ENCODE measurements at regions not wholly inside any gene's neighbourhood (a gene's known extent, or its start where the extent isn't known, plus 50 kb on each side); places are given as distances from the start of the nearest gene placed in this dataset.
"Not testable (repeated sequence)": the region's sequence is repeated elsewhere in the genome, so short reads cannot be mapped to it uniquely, and the experiment has no call there.

DNA sequence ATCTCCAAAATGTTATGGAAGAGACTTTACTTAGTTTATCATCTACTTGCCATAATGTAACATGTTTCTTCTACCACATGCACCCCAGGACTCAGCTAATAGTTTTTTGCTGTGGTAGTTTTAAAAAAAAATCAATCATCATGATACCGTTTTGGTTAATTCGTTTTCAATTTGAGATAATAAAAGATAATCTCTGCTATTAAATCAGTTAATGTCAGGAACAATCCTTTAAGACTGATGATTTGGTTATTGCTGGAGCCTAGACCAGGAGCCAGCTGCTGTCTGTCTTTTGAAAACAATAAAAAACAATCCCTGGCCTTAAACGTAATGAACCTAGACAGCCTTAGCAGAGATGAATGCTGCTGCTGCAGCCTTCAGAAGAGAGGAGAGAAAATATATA, 403.7 kb downstream of the OXSM start:
- no peak for DNase-seq

DNA sequence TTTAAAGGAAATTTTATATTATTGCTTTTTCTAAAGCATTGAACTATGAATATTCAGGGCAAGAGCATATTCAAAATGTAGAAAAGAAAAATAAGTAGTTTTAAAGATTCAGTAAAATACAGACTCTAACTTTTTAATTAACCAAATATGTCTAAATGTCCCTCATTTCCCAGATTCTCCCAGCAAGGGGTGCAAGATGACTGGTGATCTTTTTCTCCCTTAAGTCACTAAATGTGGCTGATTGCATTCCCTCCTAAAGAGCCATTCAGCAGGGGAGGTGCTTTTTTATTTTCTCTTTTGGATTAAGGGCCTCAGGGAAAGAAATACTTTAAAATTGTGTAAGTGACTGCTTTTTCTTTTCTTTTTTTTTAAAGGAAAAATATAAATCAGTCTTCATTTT, 406.9 kb downstream of the OXSM start:
- no peak for DNase-seq

DNA sequence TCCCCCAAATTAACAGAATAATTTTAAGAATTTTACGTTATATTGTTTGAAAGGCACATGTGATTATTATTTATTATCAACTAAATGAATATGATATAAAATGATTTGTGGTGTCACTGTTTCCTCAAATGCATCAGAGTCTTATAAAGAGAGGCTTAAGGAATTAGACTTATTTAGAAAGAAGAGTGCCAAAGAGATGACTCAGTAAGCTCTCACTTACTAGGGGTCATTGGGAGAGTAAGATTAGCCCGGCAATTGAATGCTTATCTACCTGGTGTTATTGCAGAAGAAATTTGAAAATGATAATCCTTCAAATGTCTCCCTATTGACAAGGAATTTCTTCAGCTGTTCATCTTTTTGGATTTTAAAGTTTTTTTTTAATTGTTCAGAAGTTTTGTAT, 408.7 kb downstream of the OXSM start:
- no peak for DNase-seq

DNA sequence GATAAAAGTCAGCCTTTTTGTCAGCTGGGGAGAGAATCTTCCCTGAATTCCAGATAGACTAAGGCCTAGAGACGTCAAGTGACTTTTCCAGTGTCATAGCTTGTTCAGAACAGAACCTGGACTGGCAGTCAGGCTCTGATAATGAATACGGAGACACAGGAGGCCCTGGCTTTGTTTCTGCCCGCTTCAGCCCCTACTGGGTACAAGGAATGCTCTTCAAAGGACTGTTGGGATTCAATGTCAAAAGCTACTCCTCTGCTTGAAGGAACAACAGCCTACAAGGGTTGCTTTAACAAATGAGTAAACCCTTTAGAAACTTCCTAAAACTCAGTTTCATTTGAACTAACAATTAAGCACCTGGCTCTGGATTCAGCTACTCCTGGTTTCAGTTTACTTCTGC, 412.3 kb downstream of the OXSM start:
- DNase-seq = no peak

DNA sequence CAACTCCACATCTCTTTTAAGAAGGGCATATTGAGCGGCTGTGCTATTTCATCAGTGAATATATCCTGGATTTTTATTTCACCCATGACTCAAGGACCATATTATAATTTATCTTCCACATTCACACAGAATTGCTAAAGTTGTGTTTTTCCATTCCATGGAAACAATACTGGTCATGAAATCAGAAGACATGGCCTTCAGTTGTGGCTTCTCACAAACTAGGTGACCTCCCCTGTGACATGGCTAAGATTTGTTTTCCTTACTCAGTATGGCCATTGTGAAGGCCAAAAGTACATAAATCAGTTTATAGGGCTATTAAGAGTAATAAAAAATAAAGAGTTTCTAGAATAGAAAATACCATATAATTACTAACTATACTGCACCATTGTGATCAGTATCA, 415.6 kb downstream of the OXSM start:
- no peak for DNase-seq

DNA sequence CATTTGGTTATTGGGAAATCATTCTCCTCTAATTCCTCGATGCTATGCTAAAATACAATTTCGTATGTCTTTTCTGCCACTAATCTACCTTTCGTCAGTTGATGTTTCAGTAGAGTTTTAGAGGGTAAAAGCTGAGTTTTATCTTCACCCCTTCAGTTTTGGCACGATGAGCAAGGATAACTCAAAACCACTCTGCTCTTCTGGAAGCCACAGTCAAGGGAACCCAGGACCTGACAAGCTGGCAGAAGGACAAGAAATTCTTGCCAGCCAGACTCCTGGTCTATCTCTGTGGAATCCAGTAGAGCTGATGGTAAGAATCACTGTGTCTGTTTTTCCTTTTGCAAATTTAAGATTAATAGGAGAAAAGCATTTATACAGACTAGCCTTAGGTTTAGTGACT, 414.4 kb upstream of the LRRC3B start:
- no peak for DNase-seq

DNA sequence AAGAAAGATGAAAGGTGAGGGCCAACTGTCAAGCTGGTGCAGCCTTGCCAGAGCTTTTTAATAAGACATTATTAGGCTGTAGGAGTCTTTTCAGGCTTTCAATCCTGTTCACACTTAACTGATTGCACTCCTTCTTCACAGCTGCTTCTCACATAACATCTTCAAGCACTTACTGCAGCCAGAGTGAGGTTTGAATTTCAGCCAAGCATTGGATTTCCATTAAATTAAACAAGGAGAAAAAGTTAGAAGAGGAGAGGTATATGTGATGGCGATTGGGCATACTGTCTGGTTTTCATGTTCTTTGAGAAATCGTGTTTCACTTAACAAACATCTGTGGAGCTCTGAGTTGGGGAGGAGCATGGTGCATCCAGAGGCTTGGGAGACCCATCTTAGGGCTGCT, 392.8 kb upstream of the LRRC3B start:
- DNase-seq = no peak

DNA sequence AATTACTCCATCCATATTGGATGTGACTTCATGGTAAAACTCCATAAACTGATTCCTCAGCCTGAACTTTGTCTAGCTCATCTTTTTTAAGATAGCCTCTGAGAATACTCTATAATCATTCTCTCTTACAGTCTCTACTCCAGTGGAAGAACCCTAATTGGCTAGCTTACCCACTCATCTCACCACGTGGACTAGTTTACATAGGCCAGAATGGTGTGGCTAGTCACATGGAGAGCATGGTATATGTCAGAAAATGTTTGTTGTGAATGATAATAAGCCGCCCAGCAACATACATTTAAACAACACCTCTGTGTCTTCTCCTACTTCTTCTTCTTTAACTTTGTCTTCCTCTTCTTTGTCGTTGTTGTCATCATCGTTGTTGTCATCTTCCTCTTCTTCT, 389.2 kb upstream of the LRRC3B start:
- DNase-seq = no peak

DNA sequence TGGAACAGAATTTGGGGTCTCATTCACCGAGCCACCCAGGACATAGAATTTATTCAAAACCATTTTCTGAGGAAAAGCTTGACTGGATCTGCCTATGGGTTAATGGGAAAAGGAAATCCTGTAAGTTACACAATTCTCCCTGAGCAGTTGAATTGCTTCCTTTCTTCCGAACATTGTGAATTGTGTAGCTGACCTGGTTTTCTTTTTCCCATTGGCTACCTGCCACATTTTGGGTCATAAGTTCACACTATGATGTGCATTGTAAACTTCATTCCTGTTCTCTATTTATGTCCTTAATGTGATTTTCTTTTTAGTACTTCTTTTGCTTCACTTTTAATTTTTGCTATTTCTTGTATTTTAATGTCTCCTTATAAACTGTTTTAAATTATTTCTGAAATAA, 386.0 kb upstream of the LRRC3B start:
- no peak for DNase-seq

DNA sequence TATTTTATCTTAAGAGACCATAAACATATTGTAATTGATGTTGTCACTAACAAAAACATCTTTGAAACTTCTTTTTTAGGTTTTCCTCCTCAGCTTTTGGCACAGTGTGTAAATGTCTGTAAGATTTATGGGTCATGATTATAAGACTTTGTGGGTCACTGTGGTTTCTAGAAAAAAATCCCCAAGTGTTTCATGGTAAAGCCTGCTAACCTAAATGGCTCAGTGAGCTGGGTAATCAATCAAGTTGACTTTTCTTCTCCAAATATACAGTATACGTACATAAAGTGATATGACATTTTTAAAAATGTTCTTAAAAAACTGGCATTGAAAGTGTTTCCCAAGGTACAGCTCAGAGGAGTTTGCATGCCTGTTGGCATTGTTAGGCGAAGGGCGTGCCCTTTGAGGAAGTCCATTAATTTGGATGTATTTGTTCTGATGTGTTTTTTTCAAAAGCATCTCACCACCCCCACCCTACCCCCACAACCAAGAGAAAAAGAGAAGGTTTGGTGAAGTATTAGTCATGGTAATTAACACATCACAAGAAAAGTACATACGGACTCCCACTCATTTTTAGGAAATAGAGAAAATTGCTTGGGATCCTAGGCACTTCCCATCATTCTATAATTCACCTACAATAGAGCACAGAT, 385.4 kb upstream of the LRRC3B start:
- no peak for DNase-seq

DNA sequence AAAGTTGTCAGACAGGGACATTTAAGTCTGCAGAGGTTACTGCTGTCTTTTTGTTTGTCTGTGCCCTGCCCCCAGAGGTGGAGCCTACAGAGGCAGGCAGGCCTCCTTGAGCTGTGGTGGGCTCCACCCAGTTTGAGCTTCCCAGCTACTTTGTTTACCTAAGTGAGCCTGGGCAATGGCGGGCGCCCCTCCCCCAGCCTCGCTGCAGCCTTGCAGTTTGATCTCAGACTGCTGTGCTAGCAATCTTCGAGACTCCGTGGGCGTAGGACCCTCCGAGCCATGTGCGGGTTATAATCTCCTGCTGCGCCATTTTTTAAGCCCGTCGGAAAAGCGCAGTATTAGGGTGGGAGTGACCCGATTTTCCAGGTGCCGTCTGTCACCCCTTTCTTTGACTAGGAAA, 378.0 kb upstream of the LRRC3B start:
- not testable (repeated sequence) for DNase-seq

DNA sequence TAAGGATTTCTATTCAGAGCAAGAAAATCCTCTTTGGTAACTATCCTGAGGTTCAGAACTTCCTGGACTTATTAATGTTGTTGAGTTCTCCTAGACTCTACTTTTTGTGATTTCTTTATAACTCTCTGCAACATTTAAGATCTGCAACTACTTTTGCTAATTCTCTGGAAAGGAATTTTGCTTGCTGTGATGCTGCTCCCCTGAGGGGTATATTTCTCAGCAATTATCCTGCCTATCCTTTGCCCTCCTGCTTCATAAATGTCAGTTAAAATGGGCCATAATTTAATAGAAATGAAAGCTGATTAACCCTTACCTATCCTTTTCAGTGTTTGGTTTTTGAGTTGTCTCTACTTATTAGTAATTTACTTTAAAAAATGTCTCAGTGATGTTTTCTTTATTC, 377.3 kb upstream of the LRRC3B start:
- no peak for DNase-seq

DNA sequence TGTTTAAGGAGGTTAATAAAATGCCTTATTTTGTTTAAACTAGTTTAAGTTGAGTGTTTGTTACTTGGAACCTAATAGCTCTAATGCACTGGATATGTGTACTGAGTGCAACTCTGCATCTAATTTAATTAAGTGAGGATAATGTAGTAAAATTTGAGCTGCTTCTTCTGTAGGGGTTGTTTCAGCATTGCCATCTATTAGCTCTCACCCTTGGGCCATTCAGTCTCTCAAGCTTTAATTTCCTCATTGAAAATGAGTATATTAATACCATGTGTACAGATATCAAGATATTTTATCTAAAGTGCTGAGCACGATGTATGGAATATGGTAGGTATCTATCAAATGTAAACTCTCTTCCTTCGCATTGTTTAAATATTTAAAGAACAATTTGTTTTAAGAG, 375.7 kb upstream of the LRRC3B start:
- no peak for DNase-seq

DNA sequence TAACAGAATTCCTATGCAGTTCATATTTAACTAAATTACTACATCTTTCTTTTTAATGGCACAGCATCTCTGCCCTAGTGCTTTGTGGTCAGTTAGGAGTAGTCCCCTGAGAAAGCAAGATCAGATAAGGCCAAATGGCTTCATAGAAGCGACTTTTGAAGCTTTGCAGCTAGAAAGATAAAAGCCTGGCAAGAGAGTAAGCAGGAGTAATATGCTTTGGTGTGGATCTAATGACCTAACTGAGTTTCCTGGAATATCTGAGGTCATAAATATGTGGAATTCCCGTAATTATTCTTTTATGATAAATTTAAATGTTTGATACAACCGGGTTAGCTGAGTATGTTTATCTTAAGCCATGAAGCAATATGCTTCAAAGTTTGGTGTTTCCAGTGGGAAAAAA, 374.9 kb upstream of the LRRC3B start:
- no peak for DNase-seq

DNA sequence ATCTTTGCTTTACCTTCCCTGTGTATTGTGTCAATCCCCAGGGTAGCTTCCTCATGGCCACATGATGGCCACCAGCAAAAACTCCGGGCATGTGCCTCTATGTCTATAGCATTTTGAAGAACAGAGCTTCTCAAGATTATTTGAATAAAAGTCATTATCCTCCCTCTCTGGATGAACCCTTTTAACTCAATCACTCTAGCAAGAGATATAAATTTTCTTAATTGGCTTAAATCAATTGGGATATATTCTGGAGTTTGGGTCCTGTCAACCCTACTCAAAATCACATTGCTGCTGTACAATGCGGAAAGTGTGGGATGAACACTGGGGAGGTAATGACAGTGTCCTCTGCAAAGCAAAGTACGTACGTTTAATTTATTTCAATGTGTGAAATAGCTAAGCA, 370.6 kb upstream of the LRRC3B start:
- DNase-seq = no peak

DNA sequence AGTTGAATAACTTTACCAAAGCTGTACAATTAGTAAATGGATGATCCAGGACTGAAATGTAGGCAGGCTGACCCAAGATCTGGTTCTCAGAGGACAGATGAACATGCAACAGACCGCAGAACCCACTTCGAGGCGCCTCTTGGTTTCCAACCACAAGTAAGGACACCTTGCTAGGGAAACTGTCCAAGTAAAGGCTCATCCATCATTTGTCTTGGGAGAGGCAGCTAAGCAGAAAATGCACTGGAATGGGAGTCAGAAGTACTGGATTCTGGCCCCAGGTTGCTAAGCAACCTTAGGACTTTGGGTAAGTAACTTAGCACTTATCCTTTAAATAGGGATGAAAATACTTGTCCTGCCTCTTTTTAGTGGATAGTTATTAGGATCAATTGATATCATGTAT, 366.3 kb upstream of the LRRC3B start:
- DNase-seq = no peak

DNA sequence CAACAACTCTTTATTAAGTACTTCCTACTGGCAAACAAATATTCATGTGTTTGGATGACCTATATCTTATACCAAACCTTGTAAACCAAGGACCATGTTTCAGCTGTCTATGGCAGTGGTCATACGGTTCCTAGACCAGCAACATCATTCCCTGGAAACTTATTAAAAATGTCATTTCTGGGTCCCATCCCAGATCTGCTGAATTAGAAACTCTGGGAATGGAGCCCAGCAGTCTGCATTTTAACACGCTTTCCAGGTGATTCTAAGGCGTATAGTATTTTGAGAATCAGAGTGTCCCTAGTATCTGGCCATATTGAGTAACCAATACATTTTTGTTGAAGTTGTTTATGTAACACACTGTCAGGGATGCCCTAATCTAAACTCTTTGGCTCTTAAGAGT, 363.4 kb upstream of the LRRC3B start:
- no peak for DNase-seq

DNA sequence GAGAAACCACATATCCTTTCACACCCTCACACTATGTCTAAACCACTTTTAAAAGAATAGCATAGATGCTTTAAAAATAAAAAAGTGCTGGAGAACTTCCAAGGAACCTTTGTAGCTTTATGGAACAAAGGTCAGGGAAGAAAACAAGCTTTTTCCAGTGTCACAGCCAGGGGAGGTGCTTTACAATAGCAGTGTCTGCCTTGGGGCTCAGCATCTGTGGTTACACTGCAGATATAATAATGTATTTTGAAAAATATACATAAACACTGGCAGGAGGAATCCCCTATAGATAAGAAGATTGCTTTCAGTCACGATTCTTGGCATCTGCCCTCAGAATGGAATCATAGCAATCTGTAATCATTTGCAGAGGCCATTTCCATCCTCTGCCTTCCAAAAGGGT, 362.4 kb upstream of the LRRC3B start:
- no peak for DNase-seq

DNA sequence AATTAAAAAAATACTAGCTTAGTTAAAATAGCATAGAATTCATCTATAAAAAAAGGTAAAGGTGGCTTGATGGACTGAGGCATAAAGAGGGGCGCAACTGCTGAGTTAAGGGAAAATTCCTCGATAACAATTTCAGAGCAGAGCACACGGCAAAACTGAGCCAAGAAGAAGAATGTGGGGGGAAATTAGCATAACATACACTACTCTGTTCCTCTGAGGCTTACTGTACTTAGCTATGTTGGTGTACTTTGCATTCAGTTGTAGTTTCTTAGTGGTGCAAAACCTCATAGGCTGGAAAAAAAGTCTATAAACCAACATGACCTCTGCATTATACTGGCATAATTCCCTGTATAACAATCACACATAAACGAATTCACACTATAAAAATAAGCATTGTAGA, 357.9 kb upstream of the LRRC3B start:
- no peak for DNase-seq

DNA sequence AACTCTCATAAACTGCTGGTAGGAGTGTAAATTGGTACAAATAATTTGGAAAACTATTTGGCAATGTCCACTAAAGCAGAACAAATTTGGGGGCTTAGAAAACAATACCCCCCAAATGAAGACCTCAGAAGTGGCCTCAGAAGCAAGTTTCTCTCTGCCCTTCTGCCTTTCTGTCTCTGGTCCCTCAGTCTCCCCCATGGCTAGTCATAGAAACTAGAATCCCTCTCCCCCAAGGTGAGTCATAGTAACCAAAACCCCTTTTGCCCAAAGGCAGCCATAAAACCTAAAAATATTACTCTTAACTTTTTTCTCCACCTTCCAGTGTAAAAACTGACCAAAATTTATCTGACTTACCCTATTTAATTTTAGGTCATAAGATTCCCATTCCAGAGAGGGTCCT, 350.7 kb upstream of the LRRC3B start:
- no peak for DNase-seq

DNA sequence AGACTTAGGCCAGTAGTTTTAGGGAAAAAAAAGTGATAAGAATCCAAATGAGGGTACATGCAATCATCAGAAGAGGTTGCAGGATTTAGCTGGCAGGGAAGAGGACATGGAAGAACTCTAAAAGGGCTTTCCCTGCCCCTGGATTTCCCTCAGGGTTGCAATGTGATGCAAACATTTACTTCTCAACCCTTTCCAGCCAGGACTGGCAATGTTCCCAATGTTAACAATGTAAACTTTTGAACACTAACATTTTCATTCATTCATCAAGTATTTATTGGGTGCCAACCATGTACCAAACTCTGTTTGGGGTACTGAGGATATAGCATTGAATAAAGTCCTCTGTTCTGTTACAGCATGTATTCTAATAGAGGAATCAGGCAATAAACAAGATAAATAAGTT, 349.4 kb upstream of the LRRC3B start:
- DNase-seq = no peak

DNA sequence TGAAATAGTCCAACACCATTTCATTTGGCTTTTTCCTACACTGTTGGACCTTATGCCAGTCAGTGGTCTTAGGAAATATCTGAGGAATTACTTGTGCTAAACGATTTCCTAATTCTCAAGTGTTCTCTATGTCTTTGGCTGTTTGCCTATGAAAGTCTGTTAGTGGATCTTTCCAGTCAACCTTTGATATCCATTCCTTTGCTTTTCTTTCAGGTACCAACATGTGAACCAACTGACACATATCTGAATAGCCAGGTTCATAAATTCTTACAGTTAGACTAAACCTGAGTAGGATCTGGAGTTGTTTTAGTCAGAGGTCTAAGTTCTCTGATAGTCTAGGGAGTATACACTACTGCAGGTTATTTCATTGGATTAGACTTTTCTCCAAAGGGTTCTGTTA, 343.5 kb upstream of the LRRC3B start:
- no peak for DNase-seq

DNA sequence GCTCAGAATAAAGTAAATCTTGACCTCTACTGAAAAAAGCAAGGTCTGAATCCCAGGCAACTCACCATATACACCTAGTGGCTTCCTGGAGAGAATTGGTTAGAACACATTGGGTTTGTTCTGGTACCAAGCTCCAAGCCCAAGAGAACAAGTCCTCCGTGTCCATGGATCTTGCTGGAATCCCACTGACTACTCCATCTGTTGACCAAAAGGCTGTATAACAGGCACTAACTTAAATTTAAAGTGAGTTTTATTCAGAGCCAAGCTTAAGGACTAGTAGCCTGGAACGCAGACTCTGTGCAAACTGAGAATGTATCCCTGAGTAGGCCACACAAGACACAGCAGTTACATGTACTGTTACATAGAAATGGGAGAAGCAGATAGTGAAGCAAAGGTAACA, 342.1 kb upstream of the LRRC3B start:
- DNase-seq = no peak

DNA sequence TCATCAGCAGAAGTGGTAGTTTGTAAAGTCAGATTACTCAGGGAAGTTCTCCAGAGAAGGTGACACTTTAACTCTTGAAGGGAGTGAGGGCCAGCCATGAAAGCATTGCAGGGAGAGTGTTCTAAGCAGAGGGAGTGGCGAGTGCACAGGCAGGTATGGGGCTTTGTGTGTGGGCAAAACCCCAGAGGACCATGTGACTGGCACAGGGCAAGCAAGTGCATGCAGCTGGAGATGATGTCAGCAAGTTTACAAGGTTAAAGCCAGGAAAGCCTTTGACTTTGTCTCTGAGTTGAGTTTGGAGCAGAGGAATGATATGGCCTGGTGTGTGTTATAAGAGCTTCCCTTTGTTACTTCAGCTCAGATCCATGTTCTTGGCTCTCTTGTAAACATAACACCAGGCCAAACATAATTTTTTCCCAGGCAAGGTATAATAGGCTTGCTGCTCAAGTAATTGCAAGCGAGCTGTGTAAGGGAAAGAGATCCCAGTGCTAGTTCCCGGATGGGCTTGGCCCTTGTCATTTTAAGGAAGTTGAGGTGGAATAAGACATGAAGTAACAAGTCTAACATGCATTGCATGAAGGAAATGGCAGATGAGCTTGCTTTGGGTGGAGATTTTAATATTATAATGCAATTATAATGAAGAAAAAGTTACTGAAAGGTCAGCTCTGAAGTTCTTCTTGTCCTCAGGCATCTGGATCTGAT, 341.1 kb upstream of the LRRC3B start:
- DNase-seq = no peak

DNA sequence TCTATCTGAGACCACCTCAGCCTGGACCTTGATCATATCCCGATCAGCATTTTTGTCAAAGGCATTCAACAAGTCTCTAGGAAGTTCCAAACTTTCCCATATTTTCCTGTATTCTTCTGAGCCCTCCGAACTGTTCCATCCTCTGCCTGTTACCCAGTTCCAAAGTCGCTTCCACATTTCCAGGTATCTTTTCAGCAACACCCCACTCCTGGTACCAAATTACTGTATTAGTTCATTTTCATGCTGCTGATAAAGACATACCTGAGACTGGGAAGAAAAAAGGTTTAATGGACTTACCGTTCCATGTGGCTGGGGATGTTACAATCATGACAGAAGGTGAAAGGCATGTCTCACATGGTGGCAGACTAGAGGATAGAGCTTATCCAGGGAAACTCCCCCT, 338.1 kb upstream of the LRRC3B start:
- not testable (repeated sequence) for DNase-seq

Data from CD4-positive, alpha-beta T cell treated with Interleukin-10 for 1 hour (primary cell).